ENCODE measurements at regions not wholly inside any gene's neighbourhood (a gene's known extent, or its start where the extent isn't known, plus 50 kb on each side); places are given as distances from the start of the nearest gene placed in this dataset.

- Histone ChIP-seq H3K4me2 (no peak overlapping the region), H3K4me1 (no peaks in the 10 kb centered on the region), H3K4me3 (no peak overlapping the region), H3K9me3 (no peaks in the 10 kb centered on the region; the same call in 1 of the 2 replicates), H4K20me1 (no peaks in the 10 kb centered on the region), H3K27me3 (no peaks in the 10 kb centered on the region), H3K27ac (no peak overlapping the region), H3K36me3 (no peaks in the 10 kb centered on the region), H3K9ac (no peak overlapping the region)
- TF ChIP-seq Cebpa-rat (IDR thresholded peaks at IDR 0.05): no peak
These were observed 90.6 kb upstream of the TSC22D2 start for GRCh38 chr3:150317469-150317868.

DNA sequence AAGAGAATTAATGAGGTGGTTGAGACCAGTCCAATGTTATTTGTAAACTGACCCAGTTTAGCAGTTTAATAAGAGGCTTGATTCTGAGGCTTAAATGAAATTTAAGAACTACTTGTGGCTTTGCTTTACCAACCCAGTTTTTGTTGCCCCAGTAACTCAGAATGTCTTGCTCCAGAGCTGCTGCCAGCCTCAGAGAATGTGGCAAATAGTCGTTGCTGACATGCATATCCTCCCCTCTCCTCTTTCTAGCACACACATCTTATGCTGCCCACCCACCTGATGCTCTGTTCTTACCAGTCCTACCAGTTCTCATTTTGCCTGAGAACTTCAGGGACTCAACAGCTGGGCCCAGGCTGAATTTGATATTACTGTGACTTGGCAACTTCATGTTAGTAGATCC is 92.4 kb upstream of the TSC22D2 start:
- TF ChIP-seq Cebpa-rat (IDR thresholded peaks at IDR 0.05): no peak
- no peak overlapping the region for H3K27ac ChIP-seq
- H3K4me1 ChIP-seq: no peaks in the 10 kb centered on the region
- no peaks in the 10 kb centered on the region for H3K36me3 ChIP-seq
- no peaks in the 10 kb centered on the region for H3K27me3 ChIP-seq
- no peaks in the 10 kb centered on the region; the same call in 1 of the 2 replicates for H3K9me3 ChIP-seq
- H3K4me2 ChIP-seq: no peak overlapping the region
- no peak overlapping the region for H3K9ac ChIP-seq
- H4K20me1 ChIP-seq: no peaks in the 10 kb centered on the region
- no peak overlapping the region for H3K4me3 ChIP-seq

- Histone ChIP-seq H4K20me1 (no peaks in the 10 kb centered on the region), H3K36me3 (no peaks in the 10 kb centered on the region), H3K27me3 (no peaks in the 10 kb centered on the region), H3K27ac (no peak overlapping the region), H3K9ac (no peak overlapping the region), H3K4me2 (no peak overlapping the region), H3K9me3 (no peaks in the 10 kb centered on the region), H3K4me1 (no peaks in the 10 kb centered on the region), H3K4me3 (no peak overlapping the region)
- TF ChIP-seq Cebpa-rat (IDR thresholded peaks at IDR 0.05): no peak
These were observed 93.7 kb upstream of the TSC22D2 start for GRCh38 chr3:150314248-150315004.

- Histone ChIP-seq H3K9ac (no peak overlapping the region), H3K4me3 (no peak overlapping the region)
- TF ChIP-seq Cebpa-rat (IDR thresholded peaks at IDR 0.05): no peak
These were observed 96.0 kb upstream of the TSC22D2 start for GRCh38 chr3:150312018-150312657.

DNA sequence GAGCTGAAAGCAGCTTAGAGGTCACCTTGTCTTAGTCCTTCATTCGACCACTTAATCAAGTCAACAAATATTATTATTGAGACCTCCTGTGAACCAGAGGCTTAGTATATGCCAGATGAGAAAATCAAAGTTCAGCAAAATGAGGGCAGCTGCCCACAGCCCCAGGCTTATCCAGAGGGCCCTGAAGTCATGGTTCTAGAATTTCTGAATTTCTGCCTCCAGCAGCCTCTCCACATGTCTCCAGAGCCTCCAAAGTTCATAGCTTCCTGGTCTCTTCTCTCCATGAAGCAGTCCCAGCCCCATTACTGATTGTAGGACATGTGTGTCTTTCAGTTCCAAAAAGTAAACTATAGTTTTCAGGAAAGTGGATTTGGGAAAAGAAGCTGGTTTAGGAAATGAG is 96.9 kb upstream of the TSC22D2 start:
- no peak overlapping the region for H3K9ac ChIP-seq
- no peak overlapping the region for H3K4me2 ChIP-seq
- H3K27ac ChIP-seq: no peak overlapping the region
- TF ChIP-seq Cebpa-rat (IDR thresholded peaks at IDR 0.05): no peak
- H4K20me1 ChIP-seq: no peaks in the 10 kb centered on the region
- H3K4me1 ChIP-seq: no peaks in the 10 kb centered on the region
- H3K36me3 ChIP-seq: no peaks in the 10 kb centered on the region
- H3K4me3 ChIP-seq: no peak overlapping the region
- no peaks in the 10 kb centered on the region for H3K27me3 ChIP-seq
- H3K9me3 ChIP-seq: no peaks in the 10 kb centered on the region

More at GRCh38 chr3:150312018-150312657, 96.0 kb upstream of the TSC22D2 start:
- Histone ChIP-seq H3K4me2 (no peak overlapping the region), H3K27ac (no peak overlapping the region), H3K27me3 (no peaks in the 10 kb centered on the region), H4K20me1 (no peaks in the 10 kb centered on the region), H3K4me1 (no peaks in the 10 kb centered on the region), H3K9me3 (no peaks in the 10 kb centered on the region), H3K36me3 (no peaks in the 10 kb centered on the region)

GRCh38 chr3:150309557-150309956 is 98.5 kb upstream of the TSC22D2 start:
- no peak overlapping the region for H3K4me3 ChIP-seq
- H3K27me3 ChIP-seq: no peaks in the 10 kb centered on the region
- H3K36me3 ChIP-seq: no peaks in the 10 kb centered on the region
- H4K20me1 ChIP-seq: no peaks in the 10 kb centered on the region
- no peaks in the 10 kb centered on the region for H3K4me1 ChIP-seq
- no peak overlapping the region for H3K4me2 ChIP-seq
- H3K9me3 ChIP-seq: no peaks in the 10 kb centered on the region
- no peak overlapping the region for H3K27ac ChIP-seq
- TF ChIP-seq Cebpa-rat (IDR thresholded peaks at IDR 0.05): no peak
- no peak overlapping the region for H3K9ac ChIP-seq

GRCh38 chr3:150309257-150309542 is 98.9 kb upstream of the TSC22D2 start:
- no peak overlapping the region for H3K9ac ChIP-seq
- no peak for TF ChIP-seq Cebpa-rat (IDR thresholded peaks at IDR 0.05)
- H3K4me1 ChIP-seq: no peaks in the 10 kb centered on the region
- H3K36me3 ChIP-seq: no peaks in the 10 kb centered on the region
- no peak overlapping the region for H3K27ac ChIP-seq
- no peaks in the 10 kb centered on the region for H4K20me1 ChIP-seq
- no peaks in the 10 kb centered on the region for H3K9me3 ChIP-seq
- H3K27me3 ChIP-seq: no peaks in the 10 kb centered on the region
- no peak overlapping the region for H3K4me3 ChIP-seq
- no peak overlapping the region for H3K4me2 ChIP-seq

GRCh38 chr3:150308481-150309256 is 99.4 kb upstream of the TSC22D2 start:
- no peak overlapping the region for H3K27ac ChIP-seq
- H3K4me2 ChIP-seq: no peak overlapping the region
- TF ChIP-seq Cebpa-rat (IDR thresholded peaks at IDR 0.05): no peak

DNA sequence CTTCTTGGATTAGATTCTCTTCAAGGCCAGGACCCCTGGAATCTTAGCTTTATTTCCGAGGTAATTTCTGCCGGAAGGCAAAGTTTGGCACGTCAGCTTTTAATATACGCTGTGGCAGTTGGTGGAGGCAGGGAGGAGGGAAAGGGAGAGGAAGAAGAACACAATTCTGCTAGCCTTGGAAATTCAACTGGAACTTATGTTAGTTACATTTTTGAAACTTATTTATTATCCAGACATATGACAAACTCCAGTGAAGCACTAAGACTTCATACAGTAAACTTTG is 100.1 kb upstream of the TSC22D2 start:
- Histone ChIP-seq H3K9ac (no peak overlapping the region), H3K4me3 (no peak overlapping the region), H4K20me1 (no peaks in the 10 kb centered on the region), H3K9me3 (no peaks in the 10 kb centered on the region), H3K27ac (no peak overlapping the region), H3K36me3 (no peaks in the 10 kb centered on the region), H3K4me2 (no peak overlapping the region), H3K4me1 (no peaks in the 10 kb centered on the region), H3K27me3 (no peaks in the 10 kb centered on the region)
- TF ChIP-seq Cebpa-rat (IDR thresholded peaks at IDR 0.05): no peak

More at GRCh38 chr3:150308481-150309256, 99.4 kb upstream of the TSC22D2 start:
- Histone ChIP-seq H3K4me3 (no peak overlapping the region), H3K27me3 (no peaks in the 10 kb centered on the region), H4K20me1 (no peaks in the 10 kb centered on the region), H3K36me3 (no peaks in the 10 kb centered on the region), H3K4me1 (no peaks in the 10 kb centered on the region), H3K9ac (no peak overlapping the region), H3K9me3 (no peaks in the 10 kb centered on the region)

DNA sequence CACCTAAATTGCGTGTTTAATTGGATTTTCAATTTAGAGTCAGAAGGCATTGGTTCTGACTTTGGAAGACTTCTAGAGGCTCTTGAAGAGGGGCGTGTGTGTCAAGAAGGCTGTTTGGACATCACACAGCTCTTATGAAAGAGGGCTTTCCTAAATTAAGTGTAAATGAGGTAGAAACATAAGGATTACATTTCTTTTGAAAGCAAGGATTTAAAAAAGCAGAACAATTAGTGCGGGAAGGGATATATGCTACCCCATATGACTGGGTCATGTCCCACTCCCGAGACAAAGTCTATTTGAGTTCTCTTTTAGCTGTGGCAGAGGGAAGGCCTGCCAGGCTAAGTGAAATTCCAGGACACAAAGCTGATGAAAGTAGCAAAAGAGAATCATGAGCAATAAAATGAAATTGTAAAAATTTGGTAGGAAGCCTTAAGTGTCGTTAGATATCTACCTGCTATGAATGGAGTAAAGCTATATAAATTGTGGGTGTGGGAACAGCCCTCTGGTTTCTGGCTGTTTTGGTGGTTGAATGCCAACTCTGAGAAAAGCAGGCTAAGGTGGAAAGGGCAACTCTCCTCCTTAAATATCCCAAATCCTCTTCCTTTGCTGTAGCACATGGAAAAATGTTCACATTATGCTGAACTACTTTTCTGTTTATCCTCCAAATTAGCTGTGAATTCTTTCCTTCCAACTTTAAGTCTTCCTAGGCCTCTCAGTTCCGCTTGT is 100.6 kb upstream of the TSC22D2 start:
- no peak overlapping the region for H3K4me3 ChIP-seq
- no peak overlapping the region for H3K4me2 ChIP-seq
- H3K9me3 ChIP-seq: no peaks in the 10 kb centered on the region
- H3K27me3 ChIP-seq: no peaks in the 10 kb centered on the region
- no peak overlapping the region for H3K27ac ChIP-seq
- no peak for TF ChIP-seq Cebpa-rat (IDR thresholded peaks at IDR 0.05)
- no peaks in the 10 kb centered on the region for H3K36me3 ChIP-seq
- H4K20me1 ChIP-seq: no peaks in the 10 kb centered on the region
- no peaks in the 10 kb centered on the region for H3K4me1 ChIP-seq
- no peak overlapping the region for H3K9ac ChIP-seq

All from BLaER1 (cell line).